Body of pancreas (tissue), 4 donors: ENCODE measurements at regions not wholly inside any gene's neighbourhood (a gene's known extent, or its start where the extent isn't known, plus 50 kb on each side); places are given as distances from the start of the nearest gene placed in this dataset.

ENCODE experiments used
- ATAC-seq: fragments of 150-250 bp; one replicate; pipeline ENCODE4 v1.9.1; 2016
- DNase-seq, 4 donors: peaks; one replicate each; pipeline ENCODE4 v3.0.0-alpha.2; 2019
- H3K27ac ChIP-seq, 4 donors: fragments of 200-600 bp; sonication (generic); 1 replicate in 3 of 4; 2 replicates in 1 of 4; pipeline versions ENCODE4 v1.5.1 to v1.6.1; 2016 to 2019; ENCODE audit warnings: mild to moderate bottlenecking in 1 of 4, mixed read lengths in 1 of 4, moderate library complexity in 1 of 4
- H3K27me3 ChIP-seq, 2 donors: fragments of 200-600 bp; sonication (generic); one replicate each; pipeline ENCODE4 v1.6.0; 2016; ENCODE audit warnings: mild to moderate bottlenecking in 1 of 2
- H3K36me3 ChIP-seq, 2 donors: fragments of 200-600 bp; sonication (generic); replicated peaks in 1 of 2; 2 replicates each; pipeline ENCODE4 v1.5.1; 2016; ENCODE audit warnings: low read depth in 2 of 2; ENCODE audit not compliant: insufficient read depth in 1 of 2
- H3K4me1 ChIP-seq: fragments of 200-600 bp; sonication (generic); one replicate; pipeline ENCODE4 v1.6.0; 2016
- H3K4me3 ChIP-seq, 2 donors: fragments of 200-600 bp; sonication (generic); 1 replicate in 1 of 2; 2 replicates in 1 of 2; pipeline ENCODE4 v1.5.1; 2016 to 2019
- H3K9me3 ChIP-seq, 3 donors: fragments of 200-600 bp; sonication (generic); 1 replicate in 2 of 3; 2 replicates in 1 of 3; pipeline ENCODE4 v1.5.1; 2016
- CTCF ChIP-seq, 7 experiments: fragments of 450-650 bp in 4 of 7; fragments of 200-600 bp in 3 of 7; sonication (generic) in 3 of 7; IDR thresholded peaks; one replicate each; pipeline ENCODE4 v1.5.1; 2016 to 2019; ENCODE audit warnings: antibody characterized with exemption in 7 of 7
- POLR2A ChIP-seq, 3 donors: fragments of 450-650 bp; IDR thresholded peaks; one replicate each; pipeline ENCODE4 v1.6.1; 2016; ENCODE audit warnings: antibody characterized with exemption in 3 of 3, mild to moderate bottlenecking in 2 of 3
- WGBS, 2 donors: methylation state at CpG; one replicate each; pipeline ENCODE4 v1.1.5; 2017; 5-methylcytosine and 5-hydroxymethylcytosine counted together
- intact Hi-C: fragments of 100-400 bp; cut with DNase I; formaldehyde crosslinking; loops from one replicate; pipeline ENCODE4 v1.15.1; 2023

- Histone ChIP-seq H3K36me3 (no peaks in the 10 kb centered on the region), H3K27ac (no peak overlapping the region), H3K4me3 (no peak overlapping the region), H3K9me3 (no peaks in the 10 kb centered on the region), H3K27me3 (no peaks in the 10 kb centered on the region), H3K4me1 (peaks cover 4% of the 10 kb centered on the region)
- no peak for DNase-seq
- TF ChIP-seq POLR2A (IDR thresholded peaks at IDR 0.05) (no peak), CTCF (IDR thresholded peaks at IDR 0.05) (no peak)
- intact Hi-C loops: no loop called here
- ATAC-seq: no peak
- WGBS, 2 donors: 45 to 93% methylated on average over 2 of the region's 2 CpGs
Measured at GRCh38 chr3:65148687-65149086, 460.9 kb upstream of the ADAMTS9 start.

GRCh38 chr3:65146179-65146578, 458.4 kb upstream of the ADAMTS9 start:
- WGBS, 2 donors: 42 to 57% methylated on average over 3 of the region's 3 CpGs
- Histone ChIP-seq H3K27me3 (no peaks in the 10 kb centered on the region), H3K36me3 (no peaks in the 10 kb centered on the region), H3K4me3 (no peak overlapping the region), H3K9me3 (no peaks in the 10 kb centered on the region), H3K27ac (peak overlapping the region; percentile 49 to 74 (median 64)), H3K4me1 (peaks cover 4% of the 10 kb centered on the region)
- ATAC-seq (peak; percentile 92), DNase-seq (peak; percentile 28 to 52 (median 40))
- TF ChIP-seq POLR2A (IDR thresholded peaks at IDR 0.05) (peak in 2 of 3 donors; percentile 14 to 55), CTCF (IDR thresholded peaks at IDR 0.05) (no peak)
- intact Hi-C loops: no loop called here

GRCh38 chr3:65145680-65146079, 457.9 kb upstream of the ADAMTS9 start:
- Histone ChIP-seq H3K27ac (peak overlapping the region; percentile 49 to 74 (median 64)), H3K36me3 (no peaks in the 10 kb centered on the region), H3K4me1 (peaks cover 4% of the 10 kb centered on the region), H3K4me3 (no peak overlapping the region), H3K27me3 (no peaks in the 10 kb centered on the region), H3K9me3 (no peaks in the 10 kb centered on the region)
- intact Hi-C loops: no loop called here
- ATAC-seq: no peak
- WGBS, 2 donors: 75 to 89% methylated on average over 1 of the region's 1 CpG
- TF ChIP-seq POLR2A (IDR thresholded peaks at IDR 0.05): no peak
- TF ChIP-seq CTCF (IDR thresholded peaks at IDR 0.05): no peak
- DNase-seq: no peak

- no peaks in the 10 kb centered on the region for H3K9me3 ChIP-seq
- DNase-seq: no peak
- no peaks in the 10 kb centered on the region for H3K27me3 ChIP-seq
- intact Hi-C loops: no loop called here
- H3K27ac ChIP-seq: no peak overlapping the region
- no peak for ATAC-seq
- peaks cover 4% of the 10 kb centered on the region for H3K4me1 ChIP-seq
- TF ChIP-seq POLR2A (IDR thresholded peaks at IDR 0.05) (no peak), CTCF (IDR thresholded peaks at IDR 0.05) (no peak)
- H3K4me3 ChIP-seq: no peak overlapping the region
- no peaks in the 10 kb centered on the region for H3K36me3 ChIP-seq
Measured at GRCh38 chr3:65144791-65145351, 457.1 kb upstream of the ADAMTS9 start.

GRCh38 chr3:65142456-65142855, 454.7 kb upstream of the ADAMTS9 start:
- no peaks in the 10 kb centered on the region for H3K27me3 ChIP-seq
- no peak overlapping the region for H3K27ac ChIP-seq
- no peaks in the 10 kb centered on the region for H3K9me3 ChIP-seq
- no peak for TF ChIP-seq POLR2A (IDR thresholded peaks at IDR 0.05)
- no peak for TF ChIP-seq CTCF (IDR thresholded peaks at IDR 0.05)
- no peak overlapping the region for H3K4me3 ChIP-seq
- peaks cover 4% of the 10 kb centered on the region for H3K4me1 ChIP-seq
- no peaks in the 10 kb centered on the region for H3K36me3 ChIP-seq
- ATAC-seq: no peak
- DNase-seq: no peak
- intact Hi-C loops: no loop called here
